HFFc6 (cell line): ENCODE measurements at regions not wholly inside any gene's neighbourhood (a gene's known extent, or its start where the extent isn't known, plus 50 kb on each side); places are given as distances from the start of the nearest gene placed in this dataset.
A peak's percentile ranks its signal among the peaks of the same experiment; 100 is the strongest.

Source experiments
- DNase-seq: peaks from one replicate; pipeline ENCODE4 v3.0.0-alpha.2; 2018
- H3K27ac Mint-ChIP-seq: 2 replicates; pipeline ENCODE4 v1.8.0; 2020; ENCODE audit warnings: mild to moderate bottlenecking, mixed read lengths
- H3K27me3 Mint-ChIP-seq: 2 replicates; pipeline ENCODE4 v1.8.0; 2021; ENCODE audit warnings: mild to moderate bottlenecking, moderate library complexity, mixed read lengths; ENCODE audit not compliant: insufficient read depth
- H3K36me3 Mint-ChIP-seq: 2 replicates; pipeline ENCODE4 v1.8.0; 2021; ENCODE audit warnings: low read depth, mixed read lengths
- H3K4me1 Mint-ChIP-seq: 2 replicates; pipeline ENCODE4 v1.8.0; 2020; ENCODE audit warnings: low read depth, mixed read lengths
- H3K4me3 Mint-ChIP-seq: 2 replicates; pipeline ENCODE4 v1.8.0; 2020; ENCODE audit warnings: mild to moderate bottlenecking, moderate library complexity, mixed read lengths
- H3K9me3 Mint-ChIP-seq: 2 replicates; pipeline ENCODE4 v1.8.0; 2020; ENCODE audit warnings: mild to moderate bottlenecking, mixed read lengths
- TF ChIP-seq, protein P1 (sequence below): fragments of 200-600 bp; sonication (generic); IDR thresholded peaks from 2 replicates; pipeline ENCODE4 v1.5.0; 2021; ENCODE audit warnings: antibody characterized with exemption, mild to moderate bottlenecking

DNA sequence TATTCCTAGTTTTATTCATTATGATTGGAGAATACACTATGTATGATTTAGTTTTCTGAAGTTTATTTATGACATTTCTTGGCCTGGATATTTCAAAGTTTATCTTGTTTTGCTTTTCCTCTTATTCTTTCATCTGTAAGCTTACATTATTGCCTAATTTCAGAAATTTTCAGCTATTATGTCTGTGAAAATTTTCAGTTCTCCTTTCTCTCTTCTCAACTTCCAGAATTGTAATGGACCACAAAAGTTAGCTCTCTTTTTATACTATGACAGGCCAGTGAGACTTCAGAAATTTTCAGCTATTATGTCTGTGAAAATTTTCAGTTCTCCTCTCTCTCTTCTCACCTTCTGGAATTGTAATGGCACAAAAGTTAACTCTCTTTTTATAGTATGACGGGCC lies 97.2 kb upstream of the SCN7A start:
- no peak for DNase-seq
- Mint-ChIP-seq H3K36me3 (peaks cover 13% of the 10 kb centered on the region), H3K4me1 (peaks cover 53% of the 10 kb centered on the region), H3K4me3 (peak overlapping the region; percentile 8; the same call in 1 of the 2 replicates), H3K27me3 (no peaks in the 10 kb centered on the region), H3K27ac (peak overlapping the region; percentile 84), H3K9me3 (peaks cover 7% of the 10 kb centered on the region)
- TF ChIP-seq, protein P1, sequence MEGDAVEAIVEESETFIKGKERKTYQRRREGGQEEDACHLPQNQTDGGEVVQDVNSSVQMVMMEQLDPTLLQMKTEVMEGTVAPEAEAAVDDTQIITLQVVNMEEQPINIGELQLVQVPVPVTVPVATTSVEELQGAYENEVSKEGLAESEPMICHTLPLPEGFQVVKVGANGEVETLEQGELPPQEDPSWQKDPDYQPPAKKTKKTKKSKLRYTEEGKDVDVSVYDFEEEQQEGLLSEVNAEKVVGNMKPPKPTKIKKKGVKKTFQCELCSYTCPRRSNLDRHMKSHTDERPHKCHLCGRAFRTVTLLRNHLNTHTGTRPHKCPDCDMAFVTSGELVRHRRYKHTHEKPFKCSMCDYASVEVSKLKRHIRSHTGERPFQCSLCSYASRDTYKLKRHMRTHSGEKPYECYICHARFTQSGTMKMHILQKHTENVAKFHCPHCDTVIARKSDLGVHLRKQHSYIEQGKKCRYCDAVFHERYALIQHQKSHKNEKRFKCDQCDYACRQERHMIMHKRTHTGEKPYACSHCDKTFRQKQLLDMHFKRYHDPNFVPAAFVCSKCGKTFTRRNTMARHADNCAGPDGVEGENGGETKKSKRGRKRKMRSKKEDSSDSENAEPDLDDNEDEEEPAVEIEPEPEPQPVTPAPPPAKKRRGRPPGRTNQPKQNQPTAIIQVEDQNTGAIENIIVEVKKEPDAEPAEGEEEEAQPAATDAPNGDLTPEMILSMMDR, result no peak

GRCh38 chr2:166573391-166573790 lies 79.3 kb upstream of the SCN7A start:
- H3K36me3 Mint-ChIP-seq, result no peaks in the 10 kb centered on the region
- no peaks in the 10 kb centered on the region for H3K27me3 Mint-ChIP-seq
- H3K4me1 Mint-ChIP-seq, result peaks cover 31% of the 10 kb centered on the region
- peak overlapping the region; percentile 48 for H3K4me3 Mint-ChIP-seq
- peak overlapping the region; percentile 40 for H3K27ac Mint-ChIP-seq
- DNase-seq, result peak; percentile 30
- TF ChIP-seq, protein P1, result no peak
- no peaks in the 10 kb centered on the region for H3K9me3 Mint-ChIP-seq

GRCh38 chr2:166572937-166573336 lies 78.9 kb upstream of the SCN7A start:
- no peaks in the 10 kb centered on the region for H3K36me3 Mint-ChIP-seq
- H3K4me1 Mint-ChIP-seq, result peaks cover 31% of the 10 kb centered on the region
- peak overlapping the region; percentile 48; the same call in 1 of the 2 replicates for H3K4me3 Mint-ChIP-seq
- no peak for DNase-seq
- H3K27me3 Mint-ChIP-seq, result no peaks in the 10 kb centered on the region
- H3K27ac Mint-ChIP-seq, result no peak overlapping the region
- TF ChIP-seq, protein P1, result no peak
- H3K9me3 Mint-ChIP-seq, result no peaks in the 10 kb centered on the region

DNA sequence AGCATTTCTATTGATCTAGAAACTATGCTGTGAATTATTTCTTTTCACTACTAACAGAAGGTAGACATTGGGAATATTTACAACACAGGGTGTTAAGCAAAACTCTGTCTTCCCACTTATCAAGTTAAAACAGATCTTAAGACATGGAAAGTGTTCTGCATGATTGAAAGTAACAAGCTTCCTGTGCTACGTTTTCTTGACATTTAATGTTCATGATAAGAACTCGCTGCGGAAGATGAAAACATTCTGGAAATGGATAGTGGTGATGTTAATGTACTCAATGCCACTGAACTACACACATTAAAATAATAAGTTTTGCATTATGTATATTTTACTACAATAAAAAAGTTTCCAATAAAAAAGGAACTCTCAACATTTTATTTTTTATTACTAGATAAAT lies 74.4 kb upstream of the SCN7A start:
- Mint-ChIP-seq H3K4me1 (peaks cover 12% of the 10 kb centered on the region), H3K27ac (no peak overlapping the region)

DNA sequence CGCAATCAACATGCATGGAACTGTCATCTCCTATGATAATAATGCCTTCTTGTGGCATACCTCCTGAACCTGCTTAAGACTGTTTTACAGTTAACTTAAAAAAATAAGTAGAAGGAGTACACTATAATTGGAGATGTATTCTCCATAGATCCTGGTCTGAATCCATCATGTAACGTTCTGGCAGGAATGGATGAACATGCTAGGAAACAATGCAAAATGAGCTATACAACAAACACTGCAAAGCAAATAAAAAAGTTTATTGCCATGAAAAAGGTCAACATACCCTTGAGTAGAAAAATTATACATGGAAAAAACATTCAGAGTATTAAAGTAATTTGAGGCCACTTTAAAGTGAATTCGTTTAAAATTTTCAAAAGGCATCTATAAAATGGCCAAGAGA lies 71.5 kb upstream of the SCN7A start:
- no peak overlapping the region for H3K4me3 Mint-ChIP-seq

More for the DNA sequence above, 74.4 kb upstream of the SCN7A start:
- Mint-ChIP-seq H3K36me3 (no peaks in the 10 kb centered on the region), H3K9me3 (no peaks in the 10 kb centered on the region), H3K4me3 (peak overlapping the region; percentile 39; the same call in 1 of the 2 replicates), H3K27me3 (no peaks in the 10 kb centered on the region)
- TF ChIP-seq, protein P1, result no peak
- no peak for DNase-seq

More for the DNA sequence above, 71.5 kb upstream of the SCN7A start:
- no peaks in the 10 kb centered on the region for H3K36me3 Mint-ChIP-seq
- H3K9me3 Mint-ChIP-seq, result no peaks in the 10 kb centered on the region
- H3K27me3 Mint-ChIP-seq, result peaks cover 2% of the 10 kb centered on the region; the same call in 1 of the 2 replicates
- TF ChIP-seq, protein P1, result no peak
- no peak overlapping the region for H3K27ac Mint-ChIP-seq
- DNase-seq, result no peak
- H3K4me1 Mint-ChIP-seq, result no peaks in the 10 kb centered on the region; the same call in 1 of the 2 replicates
